Neuronal stem cell (in vitro differentiated cells): ENCODE measurements at regions not wholly inside any gene's neighbourhood (a gene's known extent, or its start where the extent isn't known, plus 50 kb on each side); places are given as distances from the start of the nearest gene placed in this dataset.

ENCODE experiments used
- DNase-seq: peaks from one replicate; pipeline ENCODE4 v3.0.0-alpha.2; 2013; ENCODE audit warnings: low spot score
- H2AFZ ChIP-seq: one replicate; pipeline ENCODE4 v1.6.1; 2013; ENCODE audit warnings: mild to moderate bottlenecking, low read length, inconsistent platforms
- H2AK5ac ChIP-seq: 2 replicates; pipeline ENCODE4 v1.6.1; 2013; ENCODE audit warnings: low read depth, mild to moderate bottlenecking, inconsistent platforms, low read length, moderate library complexity, mixed read lengths
- H2BK120ac ChIP-seq: 2 replicates; pipeline ENCODE4 v1.6.1; 2013; ENCODE audit warnings: low read depth, mild to moderate bottlenecking, inconsistent platforms, low read length, moderate library complexity, mixed read lengths
- H2BK12ac ChIP-seq: one replicate; pipeline ENCODE4 v1.6.1; 2013; ENCODE audit warnings: low read length, inconsistent platforms
- H2BK15ac ChIP-seq: 2 replicates; pipeline ENCODE4 v1.6.1; 2013; ENCODE audit warnings: mild to moderate bottlenecking, low read length, inconsistent platforms, mixed read lengths
- H2BK5ac ChIP-seq: one replicate; pipeline ENCODE4 v1.6.1; 2013; ENCODE audit warnings: inconsistent platforms, mild to moderate bottlenecking, low read length, moderate library complexity
- H3K14ac ChIP-seq: one replicate; pipeline ENCODE4 v1.6.1; 2013; ENCODE audit warnings: low read length, inconsistent platforms
- H3K18ac ChIP-seq: 2 replicates; pipeline ENCODE4 v1.6.1; 2013; ENCODE audit warnings: low read length, inconsistent platforms
- H3K23ac ChIP-seq: 2 replicates; pipeline ENCODE4 v1.6.1; 2013; ENCODE audit warnings: low read depth, mild to moderate bottlenecking, mixed read lengths, low read length, inconsistent platforms; ENCODE audit not compliant: poor library complexity
- H3K27ac ChIP-seq: replicated peaks from 3 replicates; pipeline ENCODE4 v1.5.1; 2013; ENCODE audit warnings: low read length, inconsistent platforms
- H3K27me3 ChIP-seq, 3 experiments: 2 replicates each; pipeline ENCODE4 v1.6.1; 2013; ENCODE audit warnings: low read length in 3 of 3, mild to moderate bottlenecking in 2 of 3, inconsistent platforms in 1 of 3, low read depth in 1 of 3, mixed read lengths in 1 of 3, moderate library complexity in 1 of 3; ENCODE audit not compliant: control insufficient read depth in 3 of 3, insufficient read depth in 3 of 3
- H3K36me3 ChIP-seq, 2 donors: replicated peaks in 1 of 2; 2 replicates each; pipeline ENCODE4 v1.6.1; 2013; ENCODE audit warnings: low read length in 2 of 2; ENCODE audit not compliant: control insufficient read depth in 2 of 2, insufficient read depth in 2 of 2
- H3K4ac ChIP-seq: 2 replicates; pipeline ENCODE4 v1.6.1; 2013; ENCODE audit warnings: inconsistent platforms, mild to moderate bottlenecking, low read length, moderate library complexity
- H3K4me1 ChIP-seq, 2 donors: 1 replicate in 1 of 2; 2 replicates in 1 of 2; pipeline ENCODE4 v1.6.1; 2013; ENCODE audit warnings: low read length in 2 of 2, low read depth in 1 of 2; ENCODE audit not compliant: control insufficient read depth in 2 of 2, insufficient read depth in 1 of 2
- H3K4me2 ChIP-seq: one replicate; pipeline ENCODE4 v1.6.1; 2013; ENCODE audit warnings: mild to moderate bottlenecking, low read length, inconsistent platforms; ENCODE audit not compliant: insufficient read depth, poor library complexity, severe bottlenecking
- H3K4me3 ChIP-seq, 2 donors: 2 replicates each; pipeline ENCODE4 v1.5.1; 2013; ENCODE audit warnings: low read length in 2 of 2, mild to moderate bottlenecking in 2 of 2, inconsistent platforms in 1 of 2, moderate library complexity in 1 of 2
- H3K79me1 ChIP-seq: one replicate; pipeline ENCODE4 v1.6.1; 2013; ENCODE audit warnings: low read depth, mild to moderate bottlenecking, inconsistent platforms, low read length, moderate library complexity
- H3K9ac ChIP-seq: one replicate; pipeline ENCODE4 v1.6.1; 2013; ENCODE audit warnings: mild to moderate bottlenecking, low read depth, low read length, inconsistent platforms; ENCODE audit not compliant: poor library complexity
- H3K9me3 ChIP-seq, 2 donors: replicated peaks in 1 of 2; 2 replicates each; pipeline versions ENCODE3 to v1.6.1; 2013; ENCODE audit warnings: low read length in 2 of 2, mild to moderate bottlenecking in 2 of 2, inconsistent platforms in 1 of 2, low read depth in 1 of 2, mixed read lengths in 1 of 2, moderate library complexity in 1 of 2; ENCODE audit not compliant: control insufficient read depth in 2 of 2, insufficient read depth in 1 of 2
- H4K8ac ChIP-seq: one replicate; pipeline ENCODE4 v1.6.1; 2013; ENCODE audit warnings: low read depth, mild to moderate bottlenecking, inconsistent platforms, low read length, moderate library complexity
- H4K91ac ChIP-seq: one replicate; pipeline ENCODE4 v1.6.1; 2013; ENCODE audit warnings: low read length, low read depth, mild to moderate bottlenecking, inconsistent platforms; ENCODE audit not compliant: poor library complexity
- WGBS, 2 donors: extraction: QIAGEN DNeasy Blood & Tissue Kit; methylation state at CpG; one replicate each; pipeline ENCODE4 v1.1.7; 2013; ENCODE audit warnings: missing lambda C conversion rate in 2 of 2, mixed read lengths in 1 of 2; ENCODE audit not compliant: insufficient read length in 2 of 2, insufficient replicate concordance in 1 of 2; ENCODE audit errors: extremely low coverage in 2 of 2; 5-methylcytosine and 5-hydroxymethylcytosine counted together

DNA sequence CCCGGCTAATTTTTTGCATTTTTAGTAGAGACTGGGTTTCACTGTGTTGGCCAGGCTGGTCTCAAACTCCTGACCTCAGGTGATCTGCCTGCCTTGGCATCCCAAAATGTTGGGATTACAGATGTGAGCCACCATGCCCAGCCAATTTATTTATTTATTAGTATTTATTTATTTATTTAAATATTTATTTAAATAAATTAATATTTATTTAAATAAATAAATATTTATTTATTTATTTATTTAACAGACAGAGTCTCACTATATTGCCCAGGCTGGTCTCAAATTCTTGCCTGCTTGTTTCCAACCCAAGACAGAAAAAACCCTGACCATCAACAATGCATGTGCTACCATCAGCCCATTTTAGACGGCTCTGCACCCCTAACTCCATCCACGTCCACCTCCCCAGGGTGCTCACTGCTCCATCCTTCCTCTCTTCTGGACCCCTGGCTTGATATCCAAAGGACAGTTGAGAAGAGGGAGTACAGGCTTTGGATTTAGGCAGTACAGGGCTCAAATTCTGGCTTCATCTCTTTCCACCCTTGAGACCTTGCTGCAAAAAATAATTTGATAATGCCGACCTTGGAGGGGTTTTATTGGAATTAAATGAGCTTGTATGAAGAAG is 232.6 kb downstream of the MED10 start:
- Histone ChIP-seq H2BK12ac (no peak overlapping the region), H3K9ac (no peak overlapping the region), H3K79me1 (no peaks in the 10 kb centered on the region), H2AFZ (no peak overlapping the region), H3K23ac (no peak overlapping the region), H2BK5ac (no peak overlapping the region), H2AK5ac (no peak overlapping the region), H3K18ac (no peak overlapping the region), H3K4ac (no peak overlapping the region), H3K14ac (no peak overlapping the region), H3K27me3 (no peaks in the 10 kb centered on the region), H3K27ac (no peak overlapping the region), H3K4me2 (no peak overlapping the region), H4K91ac (no peak overlapping the region), H4K8ac (no peak overlapping the region), H2BK120ac (no peak overlapping the region), H3K36me3 (no peaks in the 10 kb centered on the region), H3K9me3 (no peaks in the 10 kb centered on the region), H2BK15ac (no peak overlapping the region), H3K4me1 (peaks cover 0 to 5% of the 10 kb centered on the region in 2 donors), H3K4me3 (no peak overlapping the region)
- no peak for DNase-seq
- WGBS, 2 donors: no CpG with 5 or more reads among the region's 4 CpGs

DNA sequence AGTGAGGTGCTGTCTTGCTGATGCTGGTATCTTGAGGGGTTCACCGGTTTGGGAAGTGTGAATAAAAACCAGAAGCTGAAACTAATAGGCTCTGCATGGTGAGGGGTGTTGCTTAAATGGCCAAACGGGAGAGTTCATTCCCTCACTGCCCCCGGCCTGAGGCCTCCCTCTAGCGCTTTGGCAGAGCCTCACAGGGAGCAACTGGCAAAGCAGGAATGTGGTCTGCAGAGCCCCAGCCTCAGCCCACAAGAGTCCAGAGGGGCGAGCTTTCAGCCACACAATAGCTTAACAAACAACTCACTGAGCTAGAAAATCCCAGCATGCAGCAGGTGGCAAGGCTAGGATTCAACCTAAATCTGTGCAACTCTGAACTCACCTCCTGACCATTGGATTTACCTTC is 234.8 kb downstream of the MED10 start:
- Histone ChIP-seq H4K91ac (no peak overlapping the region), H3K4me2 (no peak overlapping the region), H2AFZ (no peak overlapping the region), H2BK120ac (no peak overlapping the region), H2BK5ac (no peak overlapping the region), H4K8ac (no peak overlapping the region), H3K4me1 (peaks cover 0 to 5% of the 10 kb centered on the region in 2 donors), H3K9ac (no peak overlapping the region), H2AK5ac (no peak overlapping the region), H3K4me3 (no peak overlapping the region), H3K23ac (no peak overlapping the region), H3K9me3 (no peaks in the 10 kb centered on the region), H2BK15ac (no peak overlapping the region), H3K18ac (no peak overlapping the region), H3K27me3 (no peaks in the 10 kb centered on the region), H3K79me1 (no peaks in the 10 kb centered on the region), H3K4ac (no peak overlapping the region), H3K36me3 (no peaks in the 10 kb centered on the region), H3K27ac (no peak overlapping the region), H3K14ac (no peak overlapping the region), H2BK12ac (no peak overlapping the region)
- no CpG with 5 or more reads among the region's 5 CpGs for WGBS, 2 donors
- DNase-seq: no peak

DNA sequence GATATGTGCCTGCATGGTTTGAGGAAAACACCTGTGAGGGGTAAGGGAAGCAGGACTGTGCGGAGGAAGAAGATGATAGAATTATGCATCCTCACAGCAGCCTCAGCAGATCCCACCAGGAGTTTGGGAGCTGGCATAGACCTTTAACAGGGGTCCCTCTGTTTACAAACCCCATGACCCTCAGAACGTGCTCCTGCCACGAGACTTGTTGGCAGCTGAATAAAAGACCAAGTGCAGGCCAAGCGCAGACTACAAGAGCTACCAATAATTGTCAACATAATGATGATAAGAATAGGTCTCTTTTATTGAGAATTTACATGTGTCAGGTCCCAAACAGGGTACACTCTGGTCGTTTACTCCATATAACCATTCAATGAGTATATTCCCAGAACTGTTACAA is 236.0 kb downstream of the MED10 start:
- H2BK5ac ChIP-seq: no peak overlapping the region
- H4K8ac ChIP-seq: no peak overlapping the region
- H2BK12ac ChIP-seq: no peak overlapping the region
- peaks cover 0 to 5% of the 10 kb centered on the region in 2 donors for H3K4me1 ChIP-seq
- H3K9me3 ChIP-seq: no peaks in the 10 kb centered on the region
- no peak overlapping the region for H2AK5ac ChIP-seq
- no peak overlapping the region for H2AFZ ChIP-seq
- no CpG with 5 or more reads among the region's 5 CpGs for WGBS, 2 donors
- H3K4ac ChIP-seq: no peak overlapping the region
- H3K36me3 ChIP-seq: no peaks in the 10 kb centered on the region
- H3K27me3 ChIP-seq: no peaks in the 10 kb centered on the region
- no peak for DNase-seq
- H3K9ac ChIP-seq: no peak overlapping the region
- no peak overlapping the region for H3K4me2 ChIP-seq
- H3K14ac ChIP-seq: no peak overlapping the region
- no peak overlapping the region for H3K27ac ChIP-seq
- H2BK15ac ChIP-seq: no peak overlapping the region
- H3K4me3 ChIP-seq: no peak overlapping the region
- H2BK120ac ChIP-seq: no peak overlapping the region
- no peak overlapping the region for H3K18ac ChIP-seq
- H4K91ac ChIP-seq: no peak overlapping the region
- H3K79me1 ChIP-seq: no peaks in the 10 kb centered on the region
- no peak overlapping the region for H3K23ac ChIP-seq

DNA sequence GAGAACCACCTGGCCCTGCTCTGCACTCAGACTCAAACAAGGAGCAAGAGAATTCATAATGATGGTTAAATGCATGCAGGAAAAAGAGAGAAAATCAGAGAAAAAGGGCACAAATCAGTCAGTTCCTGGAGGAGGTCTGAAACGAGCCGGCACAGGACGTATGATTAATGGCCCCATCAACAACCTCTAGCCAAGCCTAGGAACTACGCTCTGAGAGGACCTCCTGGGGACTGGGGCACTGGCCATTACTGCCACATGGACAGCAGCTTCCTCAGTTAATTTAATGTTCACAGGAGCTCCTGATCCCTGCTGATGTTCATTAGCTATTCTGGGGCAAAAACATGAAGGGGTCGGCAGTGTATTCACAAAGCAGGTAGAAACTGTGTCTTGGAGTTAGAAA is 238.1 kb downstream of the MED10 start:
- Histone ChIP-seq H3K36me3 (no peaks in the 10 kb centered on the region), H3K4me3 (no peak overlapping the region), H3K23ac (no peak overlapping the region), H3K9me3 (no peaks in the 10 kb centered on the region), H2BK120ac (no peak overlapping the region), H2BK12ac (no peak overlapping the region), H4K8ac (no peak overlapping the region), H3K4me2 (no peak overlapping the region), H3K9ac (no peak overlapping the region), H3K79me1 (no peaks in the 10 kb centered on the region), H3K18ac (no peak overlapping the region), H3K4me1 (peaks cover 0 to 5% of the 10 kb centered on the region in 2 donors), H4K91ac (no peak overlapping the region), H2BK5ac (no peak overlapping the region), H2AFZ (no peak overlapping the region), H2BK15ac (no peak overlapping the region), H3K27ac (no peak overlapping the region), H3K4ac (no peak overlapping the region), H3K14ac (no peak overlapping the region), H2AK5ac (no peak overlapping the region), H3K27me3 (no peaks in the 10 kb centered on the region)
- WGBS, 2 donors: no CpG with 5 or more reads among the region's 5 CpGs
- no peak for DNase-seq
